Choroid plexus epithelial cell (primary cell): ENCODE measurements at regions not wholly inside any gene's neighbourhood (a gene's known extent, or its start where the extent isn't known, plus 50 kb on each side); places are given as distances from the start of the nearest gene placed in this dataset.

Source experiments
- DNase-seq: peaks from one replicate; pipeline ENCODE4 v3.0.0-alpha.2; 2010; ENCODE audit warnings: low read depth
- H3K4me3 ChIP-seq: 2 replicates; pipeline ENCODE4 v1.5.1; 2011; ENCODE audit warnings: low read depth, mild to moderate bottlenecking, control low read depth, low read length, moderate library complexity
- CTCF ChIP-seq: conservative IDR thresholded peaks from 2 replicates; pipeline ENCODE4 v1.5.1; 2011; ENCODE audit warnings: low read depth, mild to moderate bottlenecking, control low read depth, inconsistent platforms, low read length, moderate library complexity

GRCh38 chr9:108694170-108694569, 161.6 kb downstream of the ACTL7B start:
- no peak for TF ChIP-seq CTCF
- H3K4me3 ChIP-seq, result no peak overlapping the region
- no peak for DNase-seq

GRCh38 chr9:108691614-108692013, 164.2 kb downstream of the ACTL7B start:
- DNase-seq, result no peak
- no peak overlapping the region for H3K4me3 ChIP-seq
- TF ChIP-seq CTCF, result no peak

- H3K4me3 ChIP-seq, result no peak overlapping the region
- no peak for DNase-seq
- TF ChIP-seq CTCF, result no peak
Measured at GRCh38 chr9:108688676-108689075, 167.1 kb downstream of the ACTL7B start.

- TF ChIP-seq CTCF, result no peak
- no peak overlapping the region for H3K4me3 ChIP-seq
- no peak for DNase-seq
Measured at GRCh38 chr9:108688051-108688450, 167.7 kb downstream of the ACTL7B start.

GRCh38 chr9:108687006-108687987, 168.5 kb downstream of the ACTL7B start:
- no peak for TF ChIP-seq CTCF
- no peak for DNase-seq

GRCh38 chr9:108684288-108685025, 171.3 kb downstream of the ACTL7B start:
- H3K4me3 ChIP-seq, result no peak overlapping the region
- TF ChIP-seq CTCF, result no peak
- DNase-seq, result no peak

More at GRCh38 chr9:108687006-108687987, 168.5 kb downstream of the ACTL7B start:
- H3K4me3 ChIP-seq, result no peak overlapping the region
